Pancreas (tissue), 10 donors: ENCODE measurements at regions not wholly inside any gene's neighbourhood (a gene's known extent, or its start where the extent isn't known, plus 50 kb on each side); places are given as distances from the start of the nearest gene placed in this dataset.
"Not testable (repeated sequence)": the region's sequence is repeated elsewhere in the genome, so short reads cannot be mapped to it uniquely, and the experiment has no call there.

Experiments used
- ATAC-seq, 4 donors: fragments of 200-7000 bp; cut with Tn5 transposase; one replicate each; pipeline versions ENCODE4 v1.8.0 to v1.9.1; 2020; ENCODE audit warnings: mild to moderate bottlenecking in 4 of 4, moderate library complexity in 4 of 4
- DNase-seq, 6 donors: peaks; one replicate each; pipeline ENCODE4 v3.0.0-alpha.2; 2020
- FAIRE-seq: peaks from 2 replicates; lab custom pipeline; 2012; peaks lifted over from hg19 to GRCh38; lab: Jason Lieb, UNC
- H3K27ac ChIP-seq, 4 donors: fragments of 200-600 bp; sonication (generic); 1 replicate in 3 of 4; 2 replicates in 1 of 4; pipeline versions ENCODE4 v1.5.0 to v1.8.0; 2020
- H3K27me3 ChIP-seq, 4 donors: fragments of 200-600 bp; one replicate each; pipeline ENCODE4 v1.8.0; 2021
- H3K36me3 ChIP-seq, 3 donors: fragments of 200-600 bp; sonication (generic) in 1 of 3; one replicate each; pipeline versions ENCODE4 v1.5.0 to v1.8.0; 2020 to 2021
- H3K4me1 ChIP-seq, 3 donors: fragments of 200-600 bp; one replicate each; pipeline ENCODE4 v1.8.0; 2021
- H3K4me3 ChIP-seq, 4 donors: fragments of 200-600 bp; sonication (generic) in 2 of 4; one replicate each; pipeline versions ENCODE4 v1.5.0 to v1.8.0; 2020 to 2021
- H3K9me3 ChIP-seq, 4 donors: fragments of 200-600 bp; one replicate each; pipeline ENCODE4 v1.8.0; 2021
- WGBS, 2 donors: extraction: QIAGEN DNeasy Blood & Tissue Kit; methylation state at CpG; one replicate each; pipeline ENCODE4 v1.1.7; 2013; 5-methylcytosine and 5-hydroxymethylcytosine counted together
- intact Hi-C, 3 donors: fragments of 100-400 bp; cut with DNase I; formaldehyde crosslinking; loops; one replicate each; pipeline versions ENCODE4 v1.11.1 to v1.14.2; 2022
- TF ChIP-seq, protein P1 (sequence below), 4 donors: fragments of 200-600 bp; sonication (generic) in 3 of 4; IDR thresholded peaks; one replicate each; pipeline versions ENCODE4 v1.5.0 to v1.8.0; 2021; ENCODE audit warnings: antibody characterized with exemption in 4 of 4
- donor health status: healthy with polysubstance abuse.
- donor health status: DM: no; HTN: no; CAD: no; lungs with moderate emphysema.
- donor health status: DM: no; HTN: no; CAD: no.
- donor health status: control.
- donor health status: control.
- donor health status: Bipolar disorder and iron deficiency.
- donor health status: DM: yes; HTN: yes; CAD: no.
- donor health status: DM: no; HTN: no; CAD: no.
- donor health status: DM: no; HTN: no; CAD: no.
- donor health status: DM: yes; HTN: yes; CAD: no.

DNA sequence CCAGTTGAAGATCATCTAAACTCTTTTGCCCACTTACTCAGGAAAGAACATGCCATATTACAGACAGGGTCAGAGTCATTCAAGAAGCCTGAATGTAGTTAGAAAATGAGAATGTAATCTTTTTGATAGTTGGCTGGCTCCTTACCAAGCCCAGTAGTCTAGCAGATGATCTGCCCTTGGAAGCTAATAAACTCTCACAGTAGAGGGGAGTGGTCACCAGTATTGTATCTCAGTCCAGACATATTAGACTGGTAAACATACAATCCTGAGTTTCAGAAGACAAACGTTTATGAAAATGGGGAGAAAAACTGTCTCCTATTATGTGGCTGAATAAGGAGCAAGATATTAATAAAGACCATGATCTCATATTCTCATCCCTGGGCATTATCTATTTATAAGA is 65.3 kb downstream of the SEPTIN7 start:
- H3K27me3 ChIP-seq, result no peaks in the 10 kb centered on the region
- H3K36me3 ChIP-seq, result peaks cover 0 to 8% (median 0%) of the 10 kb centered on the region in 3 donors
- H3K4me3 ChIP-seq, result no peak overlapping the region
- ATAC-seq (no peak), DNase-seq (no peak), FAIRE-seq (no peak)
- H3K4me1 ChIP-seq, result peaks cover 0 to 5% (median 5%) of the 10 kb centered on the region in 3 donors
- no peak overlapping the region for H3K27ac ChIP-seq
- TF ChIP-seq, protein P1, sequence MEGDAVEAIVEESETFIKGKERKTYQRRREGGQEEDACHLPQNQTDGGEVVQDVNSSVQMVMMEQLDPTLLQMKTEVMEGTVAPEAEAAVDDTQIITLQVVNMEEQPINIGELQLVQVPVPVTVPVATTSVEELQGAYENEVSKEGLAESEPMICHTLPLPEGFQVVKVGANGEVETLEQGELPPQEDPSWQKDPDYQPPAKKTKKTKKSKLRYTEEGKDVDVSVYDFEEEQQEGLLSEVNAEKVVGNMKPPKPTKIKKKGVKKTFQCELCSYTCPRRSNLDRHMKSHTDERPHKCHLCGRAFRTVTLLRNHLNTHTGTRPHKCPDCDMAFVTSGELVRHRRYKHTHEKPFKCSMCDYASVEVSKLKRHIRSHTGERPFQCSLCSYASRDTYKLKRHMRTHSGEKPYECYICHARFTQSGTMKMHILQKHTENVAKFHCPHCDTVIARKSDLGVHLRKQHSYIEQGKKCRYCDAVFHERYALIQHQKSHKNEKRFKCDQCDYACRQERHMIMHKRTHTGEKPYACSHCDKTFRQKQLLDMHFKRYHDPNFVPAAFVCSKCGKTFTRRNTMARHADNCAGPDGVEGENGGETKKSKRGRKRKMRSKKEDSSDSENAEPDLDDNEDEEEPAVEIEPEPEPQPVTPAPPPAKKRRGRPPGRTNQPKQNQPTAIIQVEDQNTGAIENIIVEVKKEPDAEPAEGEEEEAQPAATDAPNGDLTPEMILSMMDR (IDR thresholded peaks at IDR 0.05), result no peak
- intact Hi-C loops, result no loop called here
- 17 to 21% methylated on average over 1 of the region's 1 CpG for WGBS, 2 donors
- H3K9me3 ChIP-seq, result no peaks in the 10 kb centered on the region

GRCh38 chr7:35869117-35869516 is 68.3 kb downstream of the SEPTIN7 start:
- H3K4me1 ChIP-seq, result peaks cover 0 to 14% (median 5%) of the 10 kb centered on the region in 3 donors
- 60 to 68% methylated on average over 1 of the region's 1 CpG for WGBS, 2 donors
- H3K36me3 ChIP-seq, H3K27ac ChIP-seq, DNase-seq, ATAC-seq, H3K27me3 ChIP-seq, H3K4me3 ChIP-seq, H3K9me3 ChIP-seq, intact Hi-C loops: not testable (repeated sequence)
- peak; percentile 59 for FAIRE-seq

DNA sequence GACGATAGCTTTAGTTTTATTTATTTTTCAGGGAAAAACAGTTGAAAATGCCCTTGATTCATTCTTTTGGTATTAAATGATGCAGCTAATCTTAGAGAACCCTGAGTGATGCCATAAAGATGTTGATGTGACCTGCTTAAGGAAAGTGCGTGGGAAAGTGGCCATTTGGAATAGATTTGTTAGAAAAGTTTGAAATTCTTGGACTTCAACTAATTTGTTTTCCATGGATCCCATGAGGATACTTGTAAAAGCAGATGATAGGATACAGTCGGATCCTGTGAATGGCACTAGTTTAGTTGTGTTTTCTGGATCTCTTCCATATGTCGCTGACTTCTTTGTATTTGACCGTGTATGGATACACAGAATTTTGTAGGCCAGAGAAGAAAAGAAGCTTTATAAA is 69.0 kb downstream of the SEPTIN7 start:
- no peak for ATAC-seq
- Histone ChIP-seq H3K4me1 (peaks cover 0 to 13% (median 4%) of the 10 kb centered on the region in 3 donors), H3K9me3 (no peaks in the 10 kb centered on the region), H3K27me3 (no peaks in the 10 kb centered on the region), H3K4me3 (no peak overlapping the region), H3K27ac (no peak overlapping the region), H3K36me3 (peaks cover 0 to 8% (median 0%) of the 10 kb centered on the region in 3 donors)
- DNase-seq, result no peak
- 78 to 81% methylated on average over 5 of the region's 5 CpGs for WGBS, 2 donors
- FAIRE-seq, result no peak
- intact Hi-C loops, result no loop called here
- TF ChIP-seq, protein P1 (IDR thresholded peaks at IDR 0.05), result no peak

DNA sequence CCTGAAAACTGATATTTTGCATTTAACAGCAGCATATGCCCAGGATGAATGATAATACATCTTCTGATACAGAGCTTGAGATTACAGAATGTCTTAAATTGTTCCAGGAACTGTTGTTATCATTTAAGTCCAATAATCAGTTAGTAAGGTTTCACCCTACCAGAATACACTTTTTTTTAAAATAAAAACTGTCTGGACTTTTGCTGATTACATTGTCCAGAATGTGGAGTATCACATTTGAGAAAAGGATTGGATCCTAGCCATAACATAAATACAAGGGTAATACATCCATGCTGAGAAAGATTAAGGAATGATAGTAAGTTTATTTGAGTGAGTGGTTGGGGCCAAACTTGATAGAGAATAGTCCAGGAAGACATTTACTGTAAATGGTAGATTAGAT is 71.0 kb downstream of the SEPTIN7 start:
- DNase-seq (no peak), FAIRE-seq (no peak), ATAC-seq (no peak)
- TF ChIP-seq, protein P1 (IDR thresholded peaks at IDR 0.05), result no peak
- Histone ChIP-seq H3K36me3 (no peaks in the 10 kb centered on the region), H3K27ac (no peak overlapping the region), H3K9me3 (no peaks in the 10 kb centered on the region), H3K4me1 (peaks cover 0 to 9% (median 0%) of the 10 kb centered on the region in 3 donors), H3K4me3 (no peak overlapping the region), H3K27me3 (no peaks in the 10 kb centered on the region)
- intact Hi-C loops, result no loop called here

DNA sequence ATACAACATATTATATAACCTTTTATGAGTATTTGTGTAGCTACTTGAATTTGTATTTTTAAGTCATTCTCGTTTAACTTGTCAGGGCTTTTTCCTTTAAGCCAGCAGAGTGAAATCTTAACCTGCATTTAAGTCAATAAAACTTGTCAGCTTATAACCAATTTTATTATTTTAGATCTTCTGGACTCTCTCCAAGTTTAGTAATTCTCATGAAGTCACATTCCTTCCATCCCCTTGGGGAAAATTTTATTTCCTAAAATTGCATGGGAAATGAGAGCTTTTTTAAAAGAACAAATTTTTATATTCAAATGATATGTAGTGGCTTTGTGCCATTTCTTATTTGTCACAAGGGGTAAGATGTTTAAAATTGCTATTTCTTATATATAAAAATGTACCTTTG is 74.0 kb downstream of the SEPTIN7 start:
- TF ChIP-seq, protein P1 (IDR thresholded peaks at IDR 0.05), result no peak
- H3K36me3 ChIP-seq, result no peaks in the 10 kb centered on the region
- H3K4me3 ChIP-seq, result no peak overlapping the region
- no peaks in the 10 kb centered on the region for H3K27me3 ChIP-seq
- peak; percentile 66 for FAIRE-seq
- WGBS, 2 donors, result 40 to 43% methylated on average over 1 of the region's 1 CpG
- no peaks in the 10 kb centered on the region for H3K9me3 ChIP-seq
- no peak for ATAC-seq
- intact Hi-C loops, result no loop called here
- H3K4me1 ChIP-seq, result peaks cover 0 to 9% (median 0%) of the 10 kb centered on the region in 3 donors
- no peak overlapping the region for H3K27ac ChIP-seq
- no peak for DNase-seq
